Lower leg skin (tissue), 4 donors: ENCODE measurements at regions not wholly inside any gene's neighbourhood (a gene's known extent, or its start where the extent isn't known, plus 50 kb on each side); places are given as distances from the start of the nearest gene placed in this dataset.

Experiments used
- DNase-seq, 2 donors: peaks; one replicate each; pipeline ENCODE4 v3.0.0-alpha.2; 2019; ENCODE audit warnings: low spot score in 2 of 2
- H3K4me3 ChIP-seq: fragments of 200-600 bp; sonication (generic); 2 replicates; pipeline ENCODE4 v1.5.1; 2017; ENCODE audit warnings: mild to moderate bottlenecking, low read depth; ENCODE audit not compliant: poor library complexity, severe bottlenecking
- CTCF ChIP-seq, 3 donors: fragments of 450-650 bp; IDR thresholded peaks; one replicate each; pipeline ENCODE4 v1.5.1; 2016; ENCODE audit warnings: antibody characterized with exemption in 3 of 3, mild to moderate bottlenecking in 3 of 3, moderate library complexity in 2 of 3
- POLR2A ChIP-seq, 2 donors: fragments of 450-650 bp; IDR thresholded peaks; one replicate each; pipeline ENCODE4 v1.6.1; 2016 to 2017; ENCODE audit warnings: antibody characterized with exemption in 2 of 2, mild to moderate bottlenecking in 1 of 2, moderate library complexity in 1 of 2
- WGBS, 2 donors: methylation state at CpG; one replicate each; pipeline ENCODE4 v1.1.5; 2018; 5-methylcytosine and 5-hydroxymethylcytosine counted together
- intact Hi-C: fragments of 100-400 bp; cut with DNase I; formaldehyde crosslinking; loops from one replicate; pipeline ENCODE4 v1.15.0; 2023; ENCODE audit warnings: low total_unique reads

- DNase-seq = no peak
- 37 to 38% methylated on average over 12 to 16 of the region's 29 CpGs for WGBS, 2 donors
These were observed 118.4 kb downstream of the FAM53A start for GRCh38 chr4:1565598-1566295.

GRCh38 chr4:1564535-1565375 is 119.4 kb downstream of the FAM53A start:
- no peak for TF ChIP-seq POLR2A (IDR thresholded peaks at IDR 0.05)
- no peak for TF ChIP-seq CTCF (IDR thresholded peaks at IDR 0.05)
- no peak overlapping the region for H3K4me3 ChIP-seq
- DNase-seq = no peak
- WGBS, 2 donors = 39 to 55% methylated on average over 8 to 20 of the region's 21 CpGs
- intact Hi-C loops = loop anchor here (5.0 kb wide), 1 partner anchor 1818 kb away; no protein-coding TSS in a partner anchor

More at GRCh38 chr4:1565598-1566295, 118.4 kb downstream of the FAM53A start:
- no peak overlapping the region for H3K4me3 ChIP-seq
- TF ChIP-seq CTCF (IDR thresholded peaks at IDR 0.05) = no peak
- TF ChIP-seq POLR2A (IDR thresholded peaks at IDR 0.05) = no peak
- intact Hi-C loops = loop anchor here (5.0 kb wide), 1 partner anchor 1817 kb away; no protein-coding TSS in a partner anchor

- no peak for DNase-seq
- intact Hi-C loops = no loop called here
These were observed 120.2 kb downstream of the FAM53A start for GRCh38 chr4:1563768-1564485.

GRCh38 chr4:1563241-1563640 is 120.9 kb downstream of the FAM53A start:
- 69% methylated on average over 8 to 9 of the region's 9 CpGs for WGBS, 2 donors
- no peak overlapping the region for H3K4me3 ChIP-seq
- no peak for DNase-seq
- intact Hi-C loops = no loop called here
- TF ChIP-seq CTCF (IDR thresholded peaks at IDR 0.05) (no peak), POLR2A (IDR thresholded peaks at IDR 0.05) (no peak)

More at GRCh38 chr4:1563768-1564485, 120.2 kb downstream of the FAM53A start:
- TF ChIP-seq POLR2A (IDR thresholded peaks at IDR 0.05) = no peak
- TF ChIP-seq CTCF (IDR thresholded peaks at IDR 0.05) = no peak
- 58 to 62% methylated on average over 20 of the region's 20 CpGs for WGBS, 2 donors
- H3K4me3 ChIP-seq = no peak overlapping the region

- intact Hi-C loops = no loop called here
- 81 to 85% methylated on average over 12 of the region's 12 CpGs for WGBS, 2 donors
- no peak overlapping the region for H3K4me3 ChIP-seq
- no peak for DNase-seq
- TF ChIP-seq POLR2A (IDR thresholded peaks at IDR 0.05) (no peak), CTCF (IDR thresholded peaks at IDR 0.05) (no peak)
These were observed 121.3 kb downstream of the FAM53A start for GRCh38 chr4:1562771-1563170.
